Keratinocyte (primary cell): ENCODE measurements at regions not wholly inside any gene's neighbourhood (a gene's known extent, or its start where the extent isn't known, plus 50 kb on each side); places are given as distances from the start of the nearest gene placed in this dataset.

Experiments
- DNase-seq: peaks from one replicate; pipeline ENCODE4 v3.0.0-alpha.2; 2011; ENCODE audit warnings: low read depth, missing footprints, low spot score
- FAIRE-seq: peaks from 2 replicates; lab custom pipeline; 2011; peaks lifted over from hg19 to GRCh38; lab: Jason Lieb, UNC
- H2AFZ ChIP-seq: 2 replicates; pipeline ENCODE4 v1.6.0; 2012; ENCODE audit warnings: low read length, control low read depth, inconsistent platforms; ENCODE audit not compliant: control insufficient read depth
- H3K27ac ChIP-seq: 2 replicates; pipeline ENCODE4 v1.5.1; 2011; ENCODE audit warnings: low read length; ENCODE audit not compliant: control insufficient read depth, insufficient read depth
- H3K27me3 ChIP-seq: 3 replicates; pipeline ENCODE4 v1.6.0; 2011; ENCODE audit warnings: low read length; ENCODE audit not compliant: control insufficient read depth, insufficient read depth; ENCODE audit errors: extremely low read depth
- H3K36me3 ChIP-seq, 2 experiments: 2 replicates in 1 of 2; 3 replicates in 1 of 2; pipeline ENCODE4 v1.5.1; 2011; ENCODE audit warnings: low read length in 2 of 2, mild to moderate bottlenecking in 1 of 2; ENCODE audit not compliant: control insufficient read depth in 2 of 2, insufficient read depth in 2 of 2; ENCODE audit errors: extremely low read depth in 1 of 2
- H3K4me1 ChIP-seq: 3 replicates; pipeline ENCODE4 v1.5.1; 2011; ENCODE audit warnings: low read length; ENCODE audit not compliant: control insufficient read depth, insufficient read depth; ENCODE audit errors: extremely low read depth
- H3K4me2 ChIP-seq: 3 replicates; pipeline ENCODE4 v1.6.0; 2011; ENCODE audit warnings: low read depth, low read length; ENCODE audit not compliant: control insufficient read depth, insufficient read depth; ENCODE audit errors: extremely low read depth
- H3K4me3 ChIP-seq, 3 experiments: fragments of 200-600 bp in 1 of 3; sonication (generic) in 1 of 3; 2 replicates in 2 of 3; 3 replicates in 1 of 3; pipeline ENCODE4 v1.5.1; 2011 to 2016; ENCODE audit warnings: low read length in 3 of 3, mild to moderate bottlenecking in 3 of 3, control low read depth in 2 of 3, inconsistent platforms in 1 of 3, low read depth in 1 of 3, mixed read lengths in 1 of 3, mixed run types in 1 of 3, moderate library complexity in 1 of 3; ENCODE audit not compliant: control insufficient read depth in 2 of 3, insufficient read depth in 2 of 3; ENCODE audit errors: extremely low read depth in 1 of 3
- H3K79me2 ChIP-seq: 2 replicates; pipeline ENCODE4 v1.6.0; 2012; ENCODE audit warnings: low read length; ENCODE audit not compliant: control insufficient read depth, insufficient read depth
- H3K9ac ChIP-seq: 3 replicates; pipeline ENCODE4 v1.6.0; 2011; ENCODE audit warnings: low read length; ENCODE audit not compliant: control insufficient read depth, insufficient read depth; ENCODE audit errors: extremely low read depth
- H3K9me1 ChIP-seq: 3 replicates; pipeline ENCODE4 v1.6.0; 2011; ENCODE audit warnings: low read length; ENCODE audit not compliant: control insufficient read depth, insufficient read depth; ENCODE audit errors: extremely low read depth
- H3K9me3 ChIP-seq: 2 replicates; pipeline ENCODE4 v1.5.1; 2012; ENCODE audit warnings: low read depth, low read length; ENCODE audit not compliant: control insufficient read depth
- H4K20me1 ChIP-seq: 3 replicates; pipeline ENCODE4 v1.6.0; 2011; ENCODE audit warnings: low read length; ENCODE audit not compliant: control insufficient read depth, insufficient read depth; ENCODE audit errors: extremely low read depth
- CTCF ChIP-seq, 3 experiments: IDR thresholded peaks in 1 of 3; conservative IDR thresholded peaks in 1 of 3; optimal IDR thresholded peaks in 1 of 3; 2 replicates in 2 of 3; 3 replicates in 1 of 3; pipeline versions ENCODE3 to v1.5.1; 2011; ENCODE audit warnings: low read length in 3 of 3, mild to moderate bottlenecking in 3 of 3, moderate library complexity in 2 of 3, control low read depth in 1 of 3, inconsistent platforms in 1 of 3; ENCODE audit not compliant: insufficient read depth in 2 of 3; ENCODE audit errors: extremely low read depth in 1 of 3
- EZH2 ChIP-seq: IDR thresholded peaks from one replicate; pipeline ENCODE4 v1.6.1; 2012; ENCODE audit warnings: inconsistent platforms, mild to moderate bottlenecking, low read length, moderate library complexity
- dilution Hi-C: fragments of 300-500 bp; cut with MboI; formaldehyde crosslinking; loops from one replicate; pipeline ENCODE4 v1.7.0; 2020; ENCODE audit warnings: low sequenced_read_pairs; ENCODE audit not compliant: extremely low pct_ligation_motif_present

- no peak for TF ChIP-seq CTCF (optimal IDR thresholded peaks at IDR 0.05 in 1 of 3, IDR thresholded peaks at IDR 0.05 in 1 of 3, conservative IDR thresholded peaks at IDR 0.05 in 1 of 3; ENCODE audit: extremely low read depth in 1 of 3, insufficient read depth in 2 of 3, low read length in 3 of 3)
- no peak for TF ChIP-seq EZH2
- Histone ChIP-seq H3K27me3 (no peaks in the 10 kb centered on the region), H3K9ac (no peak overlapping the region), H3K4me1 (peaks cover 9% of the 10 kb centered on the region), H3K4me2 (no peak overlapping the region), H3K4me3 (no peak overlapping the region), H3K9me1 (no peaks in the 10 kb centered on the region), H3K27ac (no peak overlapping the region), H4K20me1 (no peaks in the 10 kb centered on the region), H3K9me3 (no peaks in the 10 kb centered on the region), H3K36me3 (no peaks in the 10 kb centered on the region), H3K79me2 (no peaks in the 10 kb centered on the region), H2AFZ (no peak overlapping the region)
- dilution Hi-C loops = no loop called here
- FAIRE-seq = no peak
- no peak for DNase-seq
Measured at GRCh38 chr20:53816872-53817398, 223.3 kb upstream of the ZNF217 start.

GRCh38 chr20:53815509-53815908 lies 221.9 kb upstream of the ZNF217 start:
- H3K36me3 ChIP-seq = no peaks in the 10 kb centered on the region
- H3K27me3 ChIP-seq = no peaks in the 10 kb centered on the region
- H3K4me1 ChIP-seq = peaks cover 9% of the 10 kb centered on the region
- H3K4me3 ChIP-seq = no peak overlapping the region
- no peak overlapping the region for H3K9ac ChIP-seq
- dilution Hi-C loops = no loop called here
- no peak overlapping the region for H3K4me2 ChIP-seq
- no peaks in the 10 kb centered on the region for H3K9me3 ChIP-seq
- no peaks in the 10 kb centered on the region for H4K20me1 ChIP-seq
- DNase-seq = no peak
- H3K9me1 ChIP-seq = no peaks in the 10 kb centered on the region
- H3K79me2 ChIP-seq = no peaks in the 10 kb centered on the region
- no peak for FAIRE-seq
- no peak overlapping the region for H3K27ac ChIP-seq
- TF ChIP-seq EZH2 = no peak
- no peak overlapping the region for H2AFZ ChIP-seq

DNA sequence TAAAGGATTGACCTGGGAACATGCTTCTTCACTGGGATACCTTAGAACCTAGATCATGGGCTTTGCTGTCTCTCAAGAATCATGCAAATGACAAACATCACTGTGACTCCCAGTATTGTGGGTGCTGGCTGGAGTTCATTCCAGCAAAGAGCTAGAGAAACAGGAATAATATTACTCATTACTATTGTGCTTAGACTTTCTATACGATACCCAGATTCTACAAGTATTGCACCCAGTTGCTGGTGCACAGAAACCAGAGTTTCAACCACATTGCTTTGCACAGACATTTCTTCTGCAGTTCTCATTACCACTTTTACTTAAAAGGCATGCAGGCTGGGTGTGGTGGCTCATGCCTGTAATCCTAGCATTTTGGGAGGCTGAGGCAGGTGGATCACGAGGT lies 220.4 kb upstream of the ZNF217 start:
- no peak for FAIRE-seq
- no peak overlapping the region for H2AFZ ChIP-seq
- no peaks in the 10 kb centered on the region for H3K79me2 ChIP-seq
- no peaks in the 10 kb centered on the region for H3K36me3 ChIP-seq
- H3K27ac ChIP-seq = no peak overlapping the region
- H3K9me3 ChIP-seq = no peaks in the 10 kb centered on the region
- H3K4me3 ChIP-seq = no peak overlapping the region
- no peak overlapping the region for H3K9ac ChIP-seq
- dilution Hi-C loops = no loop called here
- TF ChIP-seq CTCF (optimal IDR thresholded peaks at IDR 0.05 in 1 of 3, IDR thresholded peaks at IDR 0.05 in 1 of 3, conservative IDR thresholded peaks at IDR 0.05 in 1 of 3; ENCODE audit: extremely low read depth in 1 of 3, insufficient read depth in 2 of 3, low read length in 3 of 3) (no peak), EZH2 (no peak)
- DNase-seq = no peak
- peaks cover 5% of the 10 kb centered on the region for H3K4me1 ChIP-seq
- H3K9me1 ChIP-seq = no peaks in the 10 kb centered on the region
- no peak overlapping the region for H3K4me2 ChIP-seq
- no peaks in the 10 kb centered on the region for H3K27me3 ChIP-seq
- no peaks in the 10 kb centered on the region for H4K20me1 ChIP-seq
